ENCODE measurements at regions not wholly inside any gene's neighbourhood (a gene's known extent, or its start where the extent isn't known, plus 50 kb on each side); places are given as distances from the start of the nearest gene placed in this dataset.

GRCh38 chrX:9132036-9132638 is 98.2 kb upstream of the FAM9B start:
- Histone ChIP-seq H3K27me3 (peaks cover 0 to 3% (median 0%) of the 10 kb centered on the region in 7 donors), H3K27ac (no peak overlapping the region)
- TF ChIP-seq, protein P1, sequence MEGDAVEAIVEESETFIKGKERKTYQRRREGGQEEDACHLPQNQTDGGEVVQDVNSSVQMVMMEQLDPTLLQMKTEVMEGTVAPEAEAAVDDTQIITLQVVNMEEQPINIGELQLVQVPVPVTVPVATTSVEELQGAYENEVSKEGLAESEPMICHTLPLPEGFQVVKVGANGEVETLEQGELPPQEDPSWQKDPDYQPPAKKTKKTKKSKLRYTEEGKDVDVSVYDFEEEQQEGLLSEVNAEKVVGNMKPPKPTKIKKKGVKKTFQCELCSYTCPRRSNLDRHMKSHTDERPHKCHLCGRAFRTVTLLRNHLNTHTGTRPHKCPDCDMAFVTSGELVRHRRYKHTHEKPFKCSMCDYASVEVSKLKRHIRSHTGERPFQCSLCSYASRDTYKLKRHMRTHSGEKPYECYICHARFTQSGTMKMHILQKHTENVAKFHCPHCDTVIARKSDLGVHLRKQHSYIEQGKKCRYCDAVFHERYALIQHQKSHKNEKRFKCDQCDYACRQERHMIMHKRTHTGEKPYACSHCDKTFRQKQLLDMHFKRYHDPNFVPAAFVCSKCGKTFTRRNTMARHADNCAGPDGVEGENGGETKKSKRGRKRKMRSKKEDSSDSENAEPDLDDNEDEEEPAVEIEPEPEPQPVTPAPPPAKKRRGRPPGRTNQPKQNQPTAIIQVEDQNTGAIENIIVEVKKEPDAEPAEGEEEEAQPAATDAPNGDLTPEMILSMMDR (IDR thresholded peaks at IDR 0.05): no peak

GRCh38 chrX:9133426-9133825 is 99.5 kb upstream of the FAM9B start:
- Histone ChIP-seq H3K27ac (no peak overlapping the region), H3K27me3 (peaks cover 0 to 7% (median 0%) of the 10 kb centered on the region in 7 donors), H3K36me3 (no peaks in the 10 kb centered on the region), H3K4me3 (no peak overlapping the region), H3K9me3 (no peaks in the 10 kb centered on the region), H3K4me1 (no peaks in the 10 kb centered on the region)
- TF ChIP-seq, protein P1 (IDR thresholded peaks at IDR 0.05): no peak
- 70 to 81% methylated on average over 1 of the region's 1 CpG for WGBS, 2 donors
- ATAC-seq (no peak), DNase-seq (no peak)
- intact Hi-C loops (cut with DNase I): no loop called here

More at GRCh38 chrX:9132036-9132638, 98.2 kb upstream of the FAM9B start:
- Histone ChIP-seq H3K4me3 (no peak overlapping the region), H3K36me3 (no peaks in the 10 kb centered on the region), H3K9me3 (no peaks in the 10 kb centered on the region), H3K4me1 (no peaks in the 10 kb centered on the region)
- intact Hi-C loops (cut with DNase I): no loop called here
- DNase-seq: no peak
- WGBS, 2 donors: 71% methylated on average over 5 of the region's 5 CpGs
- ATAC-seq: no peak

DNA sequence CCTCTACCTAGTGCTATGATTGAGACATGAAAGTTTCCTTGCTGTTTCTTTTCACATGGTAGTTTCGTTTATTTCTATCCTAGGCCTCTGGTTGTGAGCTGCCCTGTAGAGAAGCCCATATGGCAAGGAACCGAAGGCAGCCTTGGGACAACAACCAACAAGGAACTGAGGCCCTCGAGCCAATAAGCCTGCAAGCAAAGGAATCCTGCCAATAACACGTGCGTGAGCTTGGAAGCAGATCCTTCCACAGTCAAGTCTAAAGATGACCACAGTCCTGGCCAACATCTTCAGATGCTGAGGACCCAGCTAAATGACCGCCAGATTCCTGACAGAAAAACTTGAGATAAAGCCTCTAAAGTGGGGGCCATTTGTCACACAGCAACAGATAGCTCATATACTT is 100.4 kb upstream of the FAM9B start:
- TF ChIP-seq, protein P1 (IDR thresholded peaks at IDR 0.05): no peak
- ATAC-seq: no peak
- H3K27me3 ChIP-seq: peaks cover 0 to 4% (median 0%) of the 10 kb centered on the region in 7 donors
- no peak overlapping the region for H3K27ac ChIP-seq
- no peaks in the 10 kb centered on the region for H3K36me3 ChIP-seq
- intact Hi-C loops (cut with DNase I): no loop called here
- H3K4me3 ChIP-seq: no peak overlapping the region
- WGBS, 2 donors: 66 to 84% methylated on average over 6 of the region's 6 CpGs
- H3K4me1 ChIP-seq: no peaks in the 10 kb centered on the region
- DNase-seq: no peak
- no peaks in the 10 kb centered on the region for H3K9me3 ChIP-seq

DNA sequence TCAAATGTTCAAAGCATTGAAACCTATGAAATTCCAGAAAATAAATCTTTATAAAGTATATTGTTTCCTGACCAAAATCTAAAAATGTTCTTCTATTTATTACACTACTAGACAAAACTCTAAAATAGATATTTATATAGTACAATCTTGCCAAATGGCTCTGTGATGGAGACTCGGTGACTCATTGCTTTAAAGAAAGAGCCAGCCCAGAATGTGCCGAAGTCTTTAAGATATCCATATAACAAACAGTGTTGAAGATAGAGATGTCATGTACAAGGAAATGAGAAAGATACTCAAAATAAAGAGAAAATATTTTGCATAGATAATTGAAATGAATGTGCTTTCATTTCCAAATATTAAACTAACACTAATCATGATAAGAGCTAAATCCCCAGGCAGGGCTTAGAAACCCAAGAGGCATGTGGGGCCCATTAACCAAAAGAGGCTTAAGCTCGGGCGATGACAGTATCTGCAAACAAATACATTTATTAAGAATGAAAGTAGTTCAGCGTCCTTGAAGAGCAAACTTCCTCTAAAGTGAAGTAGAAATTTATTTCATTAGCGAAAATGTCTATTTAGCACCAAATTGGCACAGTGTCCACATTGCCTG is 102.1 kb upstream of the FAM9B start:
- 52 to 57% methylated on average over 6 of the region's 6 CpGs for WGBS, 2 donors
- Histone ChIP-seq H3K4me1 (no peaks in the 10 kb centered on the region), H3K36me3 (no peaks in the 10 kb centered on the region), H3K9me3 (no peaks in the 10 kb centered on the region), H3K27ac (no peak overlapping the region), H3K4me3 (no peak overlapping the region), H3K27me3 (peaks cover 0 to 4% (median 0%) of the 10 kb centered on the region in 7 donors)
- no peak for DNase-seq
- intact Hi-C loops (cut with DNase I): no loop called here
- TF ChIP-seq, protein P1 (IDR thresholded peaks at IDR 0.05): no peak
- ATAC-seq: no peak

All from heart right ventricle (tissue), 16 donors.